ENCODE measurements at regions not wholly inside any gene's neighbourhood (a gene's known extent, or its start where the extent isn't known, plus 50 kb on each side); places are given as distances from the start of the nearest gene placed in this dataset.
"Not testable (repeated sequence)": the region's sequence is repeated elsewhere in the genome, so short reads cannot be mapped to it uniquely, and the experiment has no call there.

DNA sequence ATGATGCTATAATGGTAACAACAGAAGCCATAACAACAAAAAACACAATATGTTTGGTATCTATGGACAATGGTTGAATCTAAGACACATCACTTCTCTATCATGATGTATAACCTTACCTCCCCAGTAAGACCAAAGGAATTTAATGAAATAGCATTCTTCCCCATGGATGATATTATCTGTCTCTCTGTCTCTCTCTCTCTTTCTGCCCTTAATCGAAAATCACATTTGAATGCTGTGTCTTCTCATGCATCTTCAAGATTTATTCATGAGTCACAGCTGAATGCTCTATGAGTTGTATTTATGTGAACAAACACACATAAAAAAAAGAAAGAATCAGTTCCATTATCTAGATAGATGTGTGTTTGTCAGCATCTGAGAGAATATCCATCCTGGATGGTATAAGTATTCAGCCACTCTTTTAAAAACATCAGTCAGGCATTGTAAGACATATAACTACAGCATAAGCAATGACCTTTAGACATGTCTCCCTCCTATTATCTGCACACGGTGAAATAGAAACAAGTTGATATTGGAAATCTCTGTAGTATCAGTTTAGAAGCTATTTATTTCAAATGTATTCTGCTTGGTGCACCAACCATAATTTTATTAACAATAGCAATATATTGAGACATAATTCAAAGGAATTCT, 433.3 kb downstream of the TOX3 start:
- DNase-seq (no peak), ATAC-seq (no peak)
- H3K27me3 ChIP-seq (ENCODE audit: insufficient read depth in 3 of 3, low read length in 2 of 3): no peaks in the 10 kb centered on the region
- H3K36me3 ChIP-seq (ENCODE audit: insufficient read depth in 1 of 2, low read depth in 1 of 2): no peaks in the 10 kb centered on the region
- TF ChIP-seq, protein P1, sequence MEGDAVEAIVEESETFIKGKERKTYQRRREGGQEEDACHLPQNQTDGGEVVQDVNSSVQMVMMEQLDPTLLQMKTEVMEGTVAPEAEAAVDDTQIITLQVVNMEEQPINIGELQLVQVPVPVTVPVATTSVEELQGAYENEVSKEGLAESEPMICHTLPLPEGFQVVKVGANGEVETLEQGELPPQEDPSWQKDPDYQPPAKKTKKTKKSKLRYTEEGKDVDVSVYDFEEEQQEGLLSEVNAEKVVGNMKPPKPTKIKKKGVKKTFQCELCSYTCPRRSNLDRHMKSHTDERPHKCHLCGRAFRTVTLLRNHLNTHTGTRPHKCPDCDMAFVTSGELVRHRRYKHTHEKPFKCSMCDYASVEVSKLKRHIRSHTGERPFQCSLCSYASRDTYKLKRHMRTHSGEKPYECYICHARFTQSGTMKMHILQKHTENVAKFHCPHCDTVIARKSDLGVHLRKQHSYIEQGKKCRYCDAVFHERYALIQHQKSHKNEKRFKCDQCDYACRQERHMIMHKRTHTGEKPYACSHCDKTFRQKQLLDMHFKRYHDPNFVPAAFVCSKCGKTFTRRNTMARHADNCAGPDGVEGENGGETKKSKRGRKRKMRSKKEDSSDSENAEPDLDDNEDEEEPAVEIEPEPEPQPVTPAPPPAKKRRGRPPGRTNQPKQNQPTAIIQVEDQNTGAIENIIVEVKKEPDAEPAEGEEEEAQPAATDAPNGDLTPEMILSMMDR (IDR thresholded peaks at IDR 0.05): no peak
- no peak overlapping the region for H3K4me3 ChIP-seq
- WGBS, 3 donors: 77 to 87% (median 85%) methylated on average over 2 of the region's 2 CpGs
- intact Hi-C loops (cut with DNase I): no loop called here
- no peaks in the 10 kb centered on the region for H3K9me3 ChIP-seq
- H3K27ac ChIP-seq: no peak overlapping the region
- no peaks in the 10 kb centered on the region for H3K4me1 ChIP-seq

DNA sequence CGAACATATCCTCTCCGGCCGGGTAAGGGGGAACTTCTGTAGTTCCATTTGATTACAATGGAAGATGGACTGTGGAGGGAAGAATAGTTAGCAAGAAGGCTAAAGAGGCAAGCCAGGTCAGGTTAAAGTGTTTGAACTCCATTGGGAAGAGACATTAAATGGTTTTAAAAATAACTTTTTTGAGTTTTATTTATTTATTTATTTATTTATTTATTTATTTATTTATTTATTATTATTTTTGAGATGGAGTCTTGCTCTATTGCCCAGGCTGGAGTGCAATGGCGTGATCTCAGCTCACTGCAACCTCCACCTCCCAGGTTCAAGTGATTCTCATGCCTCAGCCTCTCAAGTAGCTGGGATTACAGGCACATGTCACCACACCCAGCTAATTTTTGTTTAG, 441.9 kb downstream of the TOX3 start:
- intact Hi-C loops (cut with DNase I); H3K4me3 ChIP-seq; H3K36me3 ChIP-seq (ENCODE audit: insufficient read depth in 1 of 2, low read depth in 1 of 2); H3K9me3 ChIP-seq; H3K27ac ChIP-seq; DNase-seq; H3K4me1 ChIP-seq; H3K27me3 ChIP-seq (ENCODE audit: insufficient read depth in 3 of 3, low read length in 2 of 3); ATAC-seq: not testable (repeated sequence)
- WGBS, 3 donors: 88 to 96% (median 92%) methylated on average over 4 of the region's 4 CpGs

DNA sequence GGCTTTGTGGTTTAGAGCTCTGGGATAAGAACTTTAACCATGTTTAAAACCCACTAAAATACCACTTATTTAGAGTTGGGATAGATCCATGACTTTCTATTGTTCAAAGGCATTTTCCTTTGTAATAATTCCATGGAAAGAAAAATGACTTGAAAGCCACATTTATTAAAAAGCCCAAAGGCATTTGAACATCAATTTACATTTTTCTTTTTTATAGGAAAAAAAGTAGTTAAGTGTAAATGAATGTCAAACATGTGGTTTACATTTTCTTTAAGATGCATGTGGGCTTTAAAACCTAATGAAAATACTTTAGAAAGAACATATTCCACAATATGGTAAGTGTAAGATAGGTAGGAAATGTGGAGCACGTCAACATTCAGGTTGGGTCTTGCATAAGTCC, 443.2 kb downstream of the TOX3 start:
- 68 to 88% (median 81%) methylated on average over 1 of the region's 1 CpG for WGBS, 3 donors
- TF ChIP-seq, protein P1 (IDR thresholded peaks at IDR 0.05): no peak
- intact Hi-C loops (cut with DNase I): no loop called here
- H3K9me3 ChIP-seq: no peaks in the 10 kb centered on the region
- H3K36me3 ChIP-seq (ENCODE audit: insufficient read depth in 1 of 2, low read depth in 1 of 2): no peaks in the 10 kb centered on the region
- DNase-seq (no peak), ATAC-seq (no peak)
- H3K4me3 ChIP-seq: no peak overlapping the region
- H3K4me1 ChIP-seq: no peaks in the 10 kb centered on the region
- no peak overlapping the region for H3K27ac ChIP-seq
- no peaks in the 10 kb centered on the region for H3K27me3 ChIP-seq (ENCODE audit: insufficient read depth in 3 of 3, low read length in 2 of 3)

DNA sequence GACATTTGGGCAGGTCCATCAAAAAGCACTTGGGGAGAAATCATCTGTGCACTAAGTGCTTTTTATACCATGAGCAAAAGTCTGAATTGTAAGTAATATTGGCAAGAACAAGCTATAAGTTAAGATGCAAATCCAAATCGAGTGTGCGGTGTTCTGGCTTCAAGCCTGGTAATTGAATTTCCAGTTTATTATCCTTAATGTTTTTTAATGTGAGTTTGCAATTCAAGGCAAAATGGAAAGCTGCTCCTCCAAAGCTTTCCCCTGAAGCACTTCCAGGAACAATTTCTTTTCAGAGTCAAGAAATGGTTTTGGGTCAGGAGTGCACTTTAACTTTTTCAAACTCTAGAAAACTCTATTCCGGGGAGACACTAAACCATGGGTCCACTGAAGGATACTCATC, 445.7 kb downstream of the TOX3 start:
- DNase-seq (no peak), ATAC-seq (no peak)
- TF ChIP-seq, protein P1 (IDR thresholded peaks at IDR 0.05): no peak
- Histone ChIP-seq H3K4me1 (no peaks in the 10 kb centered on the region), H3K27me3 (ENCODE audit: insufficient read depth in 3 of 3, low read length in 2 of 3) (peaks cover 0 to 3% (median 0%) of the 10 kb centered on the region in 3 donors), H3K27ac (no peak overlapping the region), H3K4me3 (no peak overlapping the region), H3K9me3 (no peaks in the 10 kb centered on the region), H3K36me3 (ENCODE audit: insufficient read depth in 1 of 2, low read depth in 1 of 2) (no peaks in the 10 kb centered on the region)
- intact Hi-C loops (cut with DNase I): no loop called here
- 64 to 74% (median 73%) methylated on average over 3 of the region's 3 CpGs for WGBS, 3 donors

DNA sequence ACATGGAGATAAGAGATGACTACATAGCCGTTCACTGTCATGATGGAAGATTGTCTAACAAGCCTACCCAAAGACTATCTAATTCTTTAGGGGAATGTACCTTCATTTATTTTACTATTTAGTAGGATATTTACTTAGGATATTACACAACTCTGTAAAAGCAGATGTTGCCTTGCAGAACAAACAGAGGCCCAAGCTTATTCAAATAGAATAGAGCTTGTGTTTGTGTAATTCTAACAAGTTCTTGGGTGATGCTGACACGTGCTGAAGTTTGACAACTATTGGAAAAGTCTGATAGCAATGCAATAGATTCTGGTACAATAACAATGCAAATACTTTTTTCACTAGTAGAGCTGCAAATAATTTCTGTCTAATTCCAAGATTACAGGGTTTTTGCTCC, 447.6 kb downstream of the TOX3 start:
- Histone ChIP-seq H3K27ac (no peak overlapping the region), H3K9me3 (no peaks in the 10 kb centered on the region), H3K4me1 (no peaks in the 10 kb centered on the region), H3K27me3 (ENCODE audit: insufficient read depth in 3 of 3, low read length in 2 of 3) (peaks cover 0 to 3% (median 0%) of the 10 kb centered on the region in 3 donors), H3K36me3 (ENCODE audit: insufficient read depth in 1 of 2, low read depth in 1 of 2) (no peaks in the 10 kb centered on the region), H3K4me3 (no peak overlapping the region)
- no peak for ATAC-seq
- intact Hi-C loops (cut with DNase I): no loop called here
- DNase-seq: no peak
- 69 to 76% (median 75%) methylated on average over 2 of the region's 2 CpGs for WGBS, 3 donors
- TF ChIP-seq, protein P1 (IDR thresholded peaks at IDR 0.05): no peak

Data from psoas muscle (tissue), 7 donors.